Type B pancreatic cell (in vitro differentiated cells): ENCODE measurements at regions not wholly inside any gene's neighbourhood (a gene's known extent, or its start where the extent isn't known, plus 50 kb on each side); places are given as distances from the start of the nearest gene placed in this dataset.

Experiments
- DNase-seq: peaks from one replicate; pipeline ENCODE4 v3.0.0; 2021; ENCODE audit warnings: mixed read lengths; ENCODE audit not compliant: unreplicated experiment; ENCODE audit errors: extremely low spot score
- H3K27ac Mint-ChIP-seq: 2 replicates; pipeline ENCODE4 v1.8.0; 2021; ENCODE audit warnings: mild to moderate bottlenecking, mixed read lengths
- H3K27me3 Mint-ChIP-seq: 2 replicates; pipeline ENCODE4 v1.8.0; 2021; ENCODE audit warnings: mixed read lengths
- H3K36me3 Mint-ChIP-seq: 2 replicates; pipeline ENCODE4 v1.8.0; 2021; ENCODE audit warnings: mixed read lengths
- H3K4me1 Mint-ChIP-seq: one replicate; pipeline ENCODE4 v1.8.0; 2021; ENCODE audit warnings: mixed read lengths; ENCODE audit not compliant: unreplicated experiment
- H3K4me3 Mint-ChIP-seq: 2 replicates; pipeline ENCODE4 v1.8.0; 2021; ENCODE audit warnings: mild to moderate bottlenecking, mixed read lengths
- H3K9me3 Mint-ChIP-seq: 2 replicates; pipeline ENCODE4 v1.8.0; 2021; ENCODE audit warnings: mixed read lengths
- TF ChIP-seq, protein P1 (sequence below): fragments of 200-600 bp; sonication (generic); conservative IDR thresholded peaks from 2 replicates; pipeline ENCODE4 v1.5.0; 2021; ENCODE audit warnings: antibody characterized with exemption, mild to moderate bottlenecking

DNA sequence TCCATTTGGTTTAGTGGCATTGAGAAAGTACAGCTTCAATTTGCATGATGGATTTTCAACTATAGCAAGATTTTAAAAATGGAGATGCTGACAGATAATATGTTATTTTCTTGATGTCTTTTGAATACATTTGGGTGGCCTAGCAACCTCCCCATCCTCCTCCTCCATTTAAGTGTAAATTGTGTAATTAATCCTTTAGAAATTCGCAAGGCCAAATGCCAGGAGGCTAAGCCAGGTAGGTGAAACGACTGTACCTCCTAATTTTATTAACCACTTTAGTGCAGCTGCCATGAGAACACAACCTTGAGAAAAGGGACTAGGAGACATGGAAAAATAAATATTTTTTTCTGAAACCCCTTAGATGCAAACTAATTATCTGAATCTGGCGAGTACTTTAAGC, 248.8 kb downstream of the MRPS30 start:
- Mint-ChIP-seq H3K36me3 (no peaks in the 10 kb centered on the region), H3K27ac (no peak overlapping the region), H3K27me3 (no peaks in the 10 kb centered on the region), H3K9me3 (no peaks in the 10 kb centered on the region), H3K4me1 (no peaks in the 10 kb centered on the region), H3K4me3 (no peak overlapping the region)
- no peak for DNase-seq
- TF ChIP-seq, protein P1, sequence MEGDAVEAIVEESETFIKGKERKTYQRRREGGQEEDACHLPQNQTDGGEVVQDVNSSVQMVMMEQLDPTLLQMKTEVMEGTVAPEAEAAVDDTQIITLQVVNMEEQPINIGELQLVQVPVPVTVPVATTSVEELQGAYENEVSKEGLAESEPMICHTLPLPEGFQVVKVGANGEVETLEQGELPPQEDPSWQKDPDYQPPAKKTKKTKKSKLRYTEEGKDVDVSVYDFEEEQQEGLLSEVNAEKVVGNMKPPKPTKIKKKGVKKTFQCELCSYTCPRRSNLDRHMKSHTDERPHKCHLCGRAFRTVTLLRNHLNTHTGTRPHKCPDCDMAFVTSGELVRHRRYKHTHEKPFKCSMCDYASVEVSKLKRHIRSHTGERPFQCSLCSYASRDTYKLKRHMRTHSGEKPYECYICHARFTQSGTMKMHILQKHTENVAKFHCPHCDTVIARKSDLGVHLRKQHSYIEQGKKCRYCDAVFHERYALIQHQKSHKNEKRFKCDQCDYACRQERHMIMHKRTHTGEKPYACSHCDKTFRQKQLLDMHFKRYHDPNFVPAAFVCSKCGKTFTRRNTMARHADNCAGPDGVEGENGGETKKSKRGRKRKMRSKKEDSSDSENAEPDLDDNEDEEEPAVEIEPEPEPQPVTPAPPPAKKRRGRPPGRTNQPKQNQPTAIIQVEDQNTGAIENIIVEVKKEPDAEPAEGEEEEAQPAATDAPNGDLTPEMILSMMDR = no peak

DNA sequence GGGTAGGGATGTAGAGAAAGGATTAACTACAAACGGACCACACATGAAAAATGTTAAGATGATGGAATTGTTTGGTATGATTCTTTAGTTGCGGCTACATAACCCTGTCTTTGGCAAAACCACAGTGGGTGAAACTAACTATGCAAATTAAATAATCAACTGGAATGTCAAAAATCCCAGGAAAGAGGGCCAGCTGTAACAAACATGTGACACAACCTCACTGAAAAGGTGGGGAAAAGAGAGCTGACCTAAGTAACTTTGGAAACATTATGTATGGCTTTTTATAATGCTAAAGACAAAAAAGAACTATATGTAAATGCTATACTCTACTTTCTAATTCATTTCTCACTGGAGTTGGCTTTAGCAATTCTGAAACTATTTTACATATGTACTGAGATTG, 252.0 kb downstream of the MRPS30 start:
- no peak overlapping the region for H3K27ac Mint-ChIP-seq
- H3K36me3 Mint-ChIP-seq = no peaks in the 10 kb centered on the region
- H3K9me3 Mint-ChIP-seq = no peaks in the 10 kb centered on the region
- no peaks in the 10 kb centered on the region for H3K4me1 Mint-ChIP-seq
- no peak overlapping the region for H3K4me3 Mint-ChIP-seq
- TF ChIP-seq, protein P1 = no peak
- no peak for DNase-seq
- H3K27me3 Mint-ChIP-seq = no peaks in the 10 kb centered on the region

DNA sequence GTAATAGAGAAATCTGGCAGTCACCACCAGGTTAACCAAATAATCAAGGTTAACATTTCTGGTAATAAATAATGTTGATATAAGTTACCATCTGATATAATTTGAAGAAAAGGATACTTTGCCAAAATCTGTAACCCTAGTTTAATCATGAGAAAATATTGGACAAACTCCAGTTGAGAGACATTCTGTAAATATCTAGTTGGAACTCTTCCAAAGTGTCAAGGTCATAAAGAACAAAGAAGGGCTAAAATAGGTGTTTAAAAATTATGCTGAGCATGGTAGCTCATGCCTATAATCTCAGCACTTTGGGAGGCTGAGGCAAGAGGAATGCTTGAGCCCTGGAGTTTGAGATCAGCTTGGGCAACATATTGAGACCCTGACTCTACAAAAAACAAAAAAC, 253.3 kb downstream of the MRPS30 start:
- H3K36me3 Mint-ChIP-seq = no peaks in the 10 kb centered on the region
- H3K4me3 Mint-ChIP-seq = no peak overlapping the region
- no peak overlapping the region for H3K27ac Mint-ChIP-seq
- H3K9me3 Mint-ChIP-seq = no peaks in the 10 kb centered on the region
- no peak for DNase-seq
- TF ChIP-seq, protein P1 = no peak
- H3K4me1 Mint-ChIP-seq = no peaks in the 10 kb centered on the region
- no peaks in the 10 kb centered on the region for H3K27me3 Mint-ChIP-seq

DNA sequence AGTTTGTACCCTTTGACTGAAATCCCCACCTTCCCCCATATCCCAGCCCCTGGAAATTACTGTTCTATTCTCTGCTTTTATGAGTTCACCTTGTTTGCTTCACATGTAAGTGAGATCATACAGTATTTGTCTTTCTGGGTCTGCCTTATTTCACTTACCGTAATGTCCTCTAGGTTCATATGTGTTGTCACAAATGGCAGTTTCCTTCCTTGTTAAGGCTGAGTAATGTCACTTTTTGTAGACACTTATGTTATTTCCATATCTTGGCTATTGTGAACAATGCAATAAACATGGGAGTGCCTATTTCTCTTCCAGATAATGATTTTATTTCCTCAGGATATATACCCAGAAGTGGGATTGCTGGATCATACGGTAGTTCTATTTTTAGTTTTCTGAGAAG, 272.3 kb downstream of the MRPS30 start:
- Mint-ChIP-seq H3K4me3 (no peak overlapping the region), H3K27me3 (no peaks in the 10 kb centered on the region), H3K9me3 (no peaks in the 10 kb centered on the region), H3K27ac (no peak overlapping the region), H3K36me3 (no peaks in the 10 kb centered on the region), H3K4me1 (no peaks in the 10 kb centered on the region)
- TF ChIP-seq, protein P1 = no peak
- DNase-seq = no peak

DNA sequence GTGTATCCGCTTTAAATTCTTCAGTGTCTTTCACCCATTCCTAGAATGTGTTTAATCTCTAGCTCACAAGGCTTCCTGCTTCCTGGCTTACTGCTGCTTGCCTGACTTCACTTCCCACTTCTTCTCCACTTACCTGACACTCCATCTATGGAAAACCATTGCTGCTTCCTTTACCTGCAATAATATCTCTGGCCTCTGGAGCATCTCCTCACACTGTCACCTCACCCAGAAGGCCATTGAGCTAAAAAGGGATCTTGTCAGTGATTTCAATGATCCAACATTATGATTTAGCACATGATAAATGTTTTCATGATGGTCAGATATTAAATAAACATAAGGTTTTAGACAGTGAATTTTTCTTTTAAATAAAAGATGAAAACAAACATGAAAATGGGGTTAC, 281.1 kb downstream of the MRPS30 start:
- H3K4me1 Mint-ChIP-seq = no peaks in the 10 kb centered on the region
- no peak overlapping the region for H3K27ac Mint-ChIP-seq
- no peaks in the 10 kb centered on the region for H3K36me3 Mint-ChIP-seq
- TF ChIP-seq, protein P1 = no peak
- no peaks in the 10 kb centered on the region for H3K9me3 Mint-ChIP-seq
- H3K27me3 Mint-ChIP-seq = no peaks in the 10 kb centered on the region
- no peak overlapping the region for H3K4me3 Mint-ChIP-seq
- DNase-seq = no peak

DNA sequence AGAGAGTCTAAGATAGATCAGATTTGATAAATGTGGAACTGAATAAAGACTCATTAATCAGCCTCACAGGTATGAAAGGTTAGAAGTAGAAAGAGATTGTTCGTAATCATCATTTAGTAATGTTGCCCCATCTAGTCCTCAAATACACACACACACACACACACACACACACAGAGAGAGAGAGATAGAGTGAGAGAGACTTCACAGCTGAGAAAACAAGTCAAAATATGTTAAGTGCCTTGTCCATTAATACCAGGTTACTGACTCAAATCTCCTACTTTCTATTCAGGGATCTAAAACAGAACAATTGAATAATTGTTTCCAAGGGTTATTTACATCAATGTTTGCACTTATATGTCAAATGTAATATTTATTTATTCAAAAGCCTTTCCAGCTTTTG, 284.6 kb downstream of the MRPS30 start:
- TF ChIP-seq, protein P1 = no peak
- Mint-ChIP-seq H3K36me3 (no peaks in the 10 kb centered on the region), H3K9me3 (no peaks in the 10 kb centered on the region), H3K27me3 (no peaks in the 10 kb centered on the region), H3K4me3 (no peak overlapping the region), H3K4me1 (no peaks in the 10 kb centered on the region), H3K27ac (no peak overlapping the region)
- DNase-seq = no peak
